ENCODE measurements at regions not wholly inside any gene's neighbourhood (a gene's known extent, or its start where the extent isn't known, plus 50 kb on each side); places are given as distances from the start of the nearest gene placed in this dataset.

- Histone ChIP-seq H3K4me2 (ENCODE audit: insufficient read depth, low read length) (no peak overlapping the region), H3K4me1 (ENCODE audit: insufficient read depth, low read length) (peaks cover 43% of the 10 kb centered on the region), H3K27ac (ENCODE audit: low read depth, low read length) (peak overlapping the region; percentile 71)
Observed at GRCh38 chr5:82352146-82352791, 74.1 kb upstream of the RPS23 start.

GRCh38 chr5:82351754-82352145, 73.6 kb upstream of the RPS23 start:
- Histone ChIP-seq H3K4me3 (ENCODE audit: insufficient read depth, low read length) (no peak overlapping the region), H3K27me3 (ENCODE audit: insufficient read depth, low read length) (no peaks in the 10 kb centered on the region), H3K36me3 (ENCODE audit: insufficient read depth, low read length) (no peaks in the 10 kb centered on the region), H2AFZ (ENCODE audit: low read length) (peak overlapping the region; percentile 19), H3K79me2 (ENCODE audit: insufficient read depth, low read length) (no peaks in the 10 kb centered on the region), H4K20me1 (ENCODE audit: insufficient read depth, low read length) (no peaks in the 10 kb centered on the region), H3K4me1 (ENCODE audit: insufficient read depth, low read length) (peaks cover 43% of the 10 kb centered on the region), H3K27ac (ENCODE audit: low read depth, low read length) (peak overlapping the region; percentile 71), H3K9me3 (ENCODE audit: low read depth, low read length) (no peaks in the 10 kb centered on the region), H3K4me2 (ENCODE audit: insufficient read depth, low read length) (no peak overlapping the region)
- DNase-seq (ENCODE audit: insufficient read length, low spot score, missing footprints), result no peak
- TF ChIP-seq, protein P1, sequence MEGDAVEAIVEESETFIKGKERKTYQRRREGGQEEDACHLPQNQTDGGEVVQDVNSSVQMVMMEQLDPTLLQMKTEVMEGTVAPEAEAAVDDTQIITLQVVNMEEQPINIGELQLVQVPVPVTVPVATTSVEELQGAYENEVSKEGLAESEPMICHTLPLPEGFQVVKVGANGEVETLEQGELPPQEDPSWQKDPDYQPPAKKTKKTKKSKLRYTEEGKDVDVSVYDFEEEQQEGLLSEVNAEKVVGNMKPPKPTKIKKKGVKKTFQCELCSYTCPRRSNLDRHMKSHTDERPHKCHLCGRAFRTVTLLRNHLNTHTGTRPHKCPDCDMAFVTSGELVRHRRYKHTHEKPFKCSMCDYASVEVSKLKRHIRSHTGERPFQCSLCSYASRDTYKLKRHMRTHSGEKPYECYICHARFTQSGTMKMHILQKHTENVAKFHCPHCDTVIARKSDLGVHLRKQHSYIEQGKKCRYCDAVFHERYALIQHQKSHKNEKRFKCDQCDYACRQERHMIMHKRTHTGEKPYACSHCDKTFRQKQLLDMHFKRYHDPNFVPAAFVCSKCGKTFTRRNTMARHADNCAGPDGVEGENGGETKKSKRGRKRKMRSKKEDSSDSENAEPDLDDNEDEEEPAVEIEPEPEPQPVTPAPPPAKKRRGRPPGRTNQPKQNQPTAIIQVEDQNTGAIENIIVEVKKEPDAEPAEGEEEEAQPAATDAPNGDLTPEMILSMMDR (IDR thresholded peaks at IDR 0.05; ENCODE audit: extremely low read depth, low read depth, low read length), result peak; percentile 78

More at GRCh38 chr5:82352146-82352791, 74.1 kb upstream of the RPS23 start:
- no peaks in the 10 kb centered on the region for H3K36me3 ChIP-seq (ENCODE audit: insufficient read depth, low read length)
- DNase-seq (ENCODE audit: insufficient read length, low spot score, missing footprints), result no peak
- no peak overlapping the region for H3K4me3 ChIP-seq (ENCODE audit: insufficient read depth, low read length)
- H2AFZ ChIP-seq (ENCODE audit: low read length), result peak overlapping the region; percentile 22
- TF ChIP-seq, protein P1 (IDR thresholded peaks at IDR 0.05; ENCODE audit: extremely low read depth, low read depth, low read length), result no peak
- H4K20me1 ChIP-seq (ENCODE audit: insufficient read depth, low read length), result no peaks in the 10 kb centered on the region
- no peaks in the 10 kb centered on the region for H3K27me3 ChIP-seq (ENCODE audit: insufficient read depth, low read length)
- no peaks in the 10 kb centered on the region for H3K9me3 ChIP-seq (ENCODE audit: low read depth, low read length)
- no peaks in the 10 kb centered on the region for H3K79me2 ChIP-seq (ENCODE audit: insufficient read depth, low read length)

- TF ChIP-seq, protein P1 (IDR thresholded peaks at IDR 0.05; ENCODE audit: extremely low read depth, low read depth, low read length), result no peak
- Histone ChIP-seq H3K36me3 (ENCODE audit: insufficient read depth, low read length) (no peaks in the 10 kb centered on the region), H3K27me3 (ENCODE audit: insufficient read depth, low read length) (no peaks in the 10 kb centered on the region), H3K4me3 (ENCODE audit: insufficient read depth, low read length) (no peak overlapping the region), H3K4me2 (ENCODE audit: insufficient read depth, low read length) (no peak overlapping the region), H3K27ac (ENCODE audit: low read depth, low read length) (peak overlapping the region; percentile 2), H3K9me3 (ENCODE audit: low read depth, low read length) (no peaks in the 10 kb centered on the region), H3K4me1 (ENCODE audit: insufficient read depth, low read length) (peaks cover 41% of the 10 kb centered on the region), H3K79me2 (ENCODE audit: insufficient read depth, low read length) (no peaks in the 10 kb centered on the region), H2AFZ (ENCODE audit: low read length) (peak overlapping the region; percentile 19), H4K20me1 (ENCODE audit: insufficient read depth, low read length) (no peaks in the 10 kb centered on the region)
- DNase-seq (ENCODE audit: insufficient read length, low spot score, missing footprints), result no peak
Observed at GRCh38 chr5:82351297-82351696, 73.1 kb upstream of the RPS23 start.

DNA sequence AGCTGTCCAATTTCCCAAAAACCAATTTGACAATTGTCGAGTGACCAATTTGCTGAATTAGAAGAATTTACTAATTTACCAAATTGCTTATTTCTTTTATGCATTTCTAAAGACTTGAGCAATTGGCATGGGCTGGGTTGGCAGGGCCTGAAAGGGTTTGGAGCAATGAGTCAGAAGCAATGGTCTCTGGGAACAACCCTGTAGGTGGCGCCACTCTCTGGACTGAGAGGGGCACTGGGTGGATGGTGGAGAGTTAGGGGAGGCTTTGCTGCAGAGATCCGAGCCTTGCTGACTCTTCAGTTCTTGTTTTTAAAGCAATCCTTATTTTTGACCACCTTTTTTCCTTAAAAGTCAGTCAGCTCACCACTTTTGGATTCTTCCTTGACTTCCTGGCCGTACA, 71.5 kb upstream of the RPS23 start:
- H3K27ac ChIP-seq (ENCODE audit: low read depth, low read length), result peak overlapping the region; percentile 86
- TF ChIP-seq, protein P1 (IDR thresholded peaks at IDR 0.05; ENCODE audit: extremely low read depth, low read depth, low read length), result peak; percentile 66
- no peaks in the 10 kb centered on the region for H3K9me3 ChIP-seq (ENCODE audit: low read depth, low read length)
- no peak overlapping the region for H3K4me2 ChIP-seq (ENCODE audit: insufficient read depth, low read length)
- H4K20me1 ChIP-seq (ENCODE audit: insufficient read depth, low read length), result no peaks in the 10 kb centered on the region
- no peak overlapping the region for H3K4me3 ChIP-seq (ENCODE audit: insufficient read depth, low read length)
- no peaks in the 10 kb centered on the region for H3K79me2 ChIP-seq (ENCODE audit: insufficient read depth, low read length)
- DNase-seq (ENCODE audit: insufficient read length, low spot score, missing footprints), result no peak
- no peaks in the 10 kb centered on the region for H3K36me3 ChIP-seq (ENCODE audit: insufficient read depth, low read length)
- H3K27me3 ChIP-seq (ENCODE audit: insufficient read depth, low read length), result no peaks in the 10 kb centered on the region
- H2AFZ ChIP-seq (ENCODE audit: low read length), result no peak overlapping the region
- H3K4me1 ChIP-seq (ENCODE audit: insufficient read depth, low read length), result peaks cover 39% of the 10 kb centered on the region
